ENCODE measurements at regions not wholly inside any gene's neighbourhood (a gene's known extent, or its start where the extent isn't known, plus 50 kb on each side); places are given as distances from the start of the nearest gene placed in this dataset.
A peak's percentile ranks its signal among the peaks of the same experiment; 100 is the strongest.

DNA sequence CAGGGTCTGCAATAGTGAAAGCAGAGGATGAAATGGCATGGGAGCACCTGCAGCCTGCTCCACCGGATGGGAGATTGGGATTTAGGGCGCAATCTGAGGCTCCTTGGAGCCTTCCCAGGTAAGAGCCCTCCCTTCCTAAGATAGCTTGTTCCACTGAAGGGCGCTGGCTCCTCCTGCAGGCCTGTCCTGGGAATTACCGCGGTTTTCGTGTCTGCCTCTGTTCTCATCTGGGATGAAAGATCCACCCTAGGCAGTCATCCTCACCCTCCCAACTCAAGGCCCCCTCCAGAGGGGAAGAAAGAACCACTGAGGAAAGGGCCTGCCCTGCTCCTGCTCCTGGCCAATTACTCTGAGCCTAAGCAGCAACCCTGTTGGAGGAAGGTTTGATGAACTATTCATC is 547.5 kb downstream of the SMARCA1 start:
- TF ChIP-seq, protein P1, sequence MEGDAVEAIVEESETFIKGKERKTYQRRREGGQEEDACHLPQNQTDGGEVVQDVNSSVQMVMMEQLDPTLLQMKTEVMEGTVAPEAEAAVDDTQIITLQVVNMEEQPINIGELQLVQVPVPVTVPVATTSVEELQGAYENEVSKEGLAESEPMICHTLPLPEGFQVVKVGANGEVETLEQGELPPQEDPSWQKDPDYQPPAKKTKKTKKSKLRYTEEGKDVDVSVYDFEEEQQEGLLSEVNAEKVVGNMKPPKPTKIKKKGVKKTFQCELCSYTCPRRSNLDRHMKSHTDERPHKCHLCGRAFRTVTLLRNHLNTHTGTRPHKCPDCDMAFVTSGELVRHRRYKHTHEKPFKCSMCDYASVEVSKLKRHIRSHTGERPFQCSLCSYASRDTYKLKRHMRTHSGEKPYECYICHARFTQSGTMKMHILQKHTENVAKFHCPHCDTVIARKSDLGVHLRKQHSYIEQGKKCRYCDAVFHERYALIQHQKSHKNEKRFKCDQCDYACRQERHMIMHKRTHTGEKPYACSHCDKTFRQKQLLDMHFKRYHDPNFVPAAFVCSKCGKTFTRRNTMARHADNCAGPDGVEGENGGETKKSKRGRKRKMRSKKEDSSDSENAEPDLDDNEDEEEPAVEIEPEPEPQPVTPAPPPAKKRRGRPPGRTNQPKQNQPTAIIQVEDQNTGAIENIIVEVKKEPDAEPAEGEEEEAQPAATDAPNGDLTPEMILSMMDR (IDR thresholded peaks at IDR 0.05): peak in 10 of 12 donors; percentile 20 to 45 (median 34)
- no peak for TF ChIP-seq POLR2A (IDR thresholded peaks at IDR 0.05)

Measured in heart left ventricle (tissue), 13 donors.